ENCODE measurements at regions not wholly inside any gene's neighbourhood (a gene's known extent, or its start where the extent isn't known, plus 50 kb on each side); places are given as distances from the start of the nearest gene placed in this dataset.

DNA sequence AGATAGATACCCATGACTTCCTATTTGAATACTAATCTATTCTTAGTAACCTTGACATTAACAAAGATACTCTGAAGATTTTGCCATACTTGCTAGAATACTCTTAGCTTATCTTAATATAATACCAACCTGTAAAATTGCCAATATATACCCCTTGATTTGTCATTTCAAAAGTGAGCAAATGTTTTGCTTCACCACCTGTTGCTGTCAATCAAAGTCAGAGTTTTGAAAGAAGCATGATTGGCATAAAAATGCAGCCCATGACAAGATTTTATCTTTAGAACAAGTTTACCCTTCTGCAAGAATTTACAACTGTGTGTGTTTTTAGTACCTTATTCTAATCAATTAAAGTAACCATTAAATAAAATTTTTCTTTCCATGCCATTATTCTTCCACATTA lies 236.2 kb downstream of the TBX18 start:
- no peak for FAIRE-seq
- DNase-seq (ENCODE audit: extremely low spot score, insufficient read length, low read depth), result no peak

- DNase-seq (ENCODE audit: extremely low spot score, insufficient read length, low read depth) (no peak), FAIRE-seq (no peak)
Observed at GRCh38 chr6:84526631-84527030, 237.8 kb downstream of the TBX18 start.

- FAIRE-seq, result no peak
- DNase-seq (ENCODE audit: extremely low spot score, insufficient read length, low read depth), result no peak
Observed at GRCh38 chr6:84525907-84526306, 238.5 kb downstream of the TBX18 start.

DNA sequence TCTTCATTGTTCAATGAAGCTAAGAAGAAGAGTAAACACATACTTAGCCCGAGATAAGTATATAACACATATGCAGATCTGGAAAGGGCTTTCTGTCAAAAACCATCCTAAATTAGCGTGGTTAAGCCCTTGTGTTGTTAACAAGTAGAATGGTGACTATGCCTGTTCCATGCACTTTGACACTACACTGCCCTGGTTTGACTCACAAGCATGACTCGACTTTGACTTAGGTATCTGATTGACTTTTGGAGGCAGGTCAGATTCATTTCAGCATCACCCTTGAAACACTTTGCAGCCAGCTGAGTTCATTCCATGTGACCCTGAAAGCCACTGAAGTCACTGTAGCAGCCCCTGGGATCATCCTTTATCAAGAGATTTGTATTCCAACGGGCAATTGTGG lies 239.8 kb downstream of the TBX18 start:
- DNase-seq (ENCODE audit: extremely low spot score, insufficient read length, low read depth) (no peak), FAIRE-seq (no peak)

DNA sequence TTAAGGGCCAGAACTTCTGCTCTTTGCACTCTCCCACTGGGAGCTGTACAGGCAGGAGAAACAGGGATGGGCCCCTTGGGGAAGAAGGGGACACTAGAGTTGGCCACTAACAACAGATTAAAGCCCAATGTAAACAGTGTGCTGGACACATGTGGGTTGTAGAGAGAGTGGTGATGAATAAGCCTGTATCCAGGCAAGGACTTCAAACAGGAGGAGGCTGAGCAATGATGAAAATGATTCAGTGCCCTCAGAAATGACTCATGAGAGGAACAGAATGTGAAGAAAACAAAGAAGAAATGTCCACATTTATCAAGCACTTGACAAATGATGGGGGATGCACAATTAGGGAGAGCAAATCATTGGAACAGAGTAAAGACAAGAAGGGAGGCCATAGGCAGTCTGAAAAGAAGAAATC lies 242.3 kb downstream of the TBX18 start:
- FAIRE-seq, result no peak
- no peak for DNase-seq (ENCODE audit: extremely low spot score, insufficient read length, low read depth)

- FAIRE-seq (no peak), DNase-seq (ENCODE audit: extremely low spot score, insufficient read length, low read depth) (no peak)
Observed at GRCh38 chr6:84521511-84521910, 242.9 kb downstream of the TBX18 start.

DNA sequence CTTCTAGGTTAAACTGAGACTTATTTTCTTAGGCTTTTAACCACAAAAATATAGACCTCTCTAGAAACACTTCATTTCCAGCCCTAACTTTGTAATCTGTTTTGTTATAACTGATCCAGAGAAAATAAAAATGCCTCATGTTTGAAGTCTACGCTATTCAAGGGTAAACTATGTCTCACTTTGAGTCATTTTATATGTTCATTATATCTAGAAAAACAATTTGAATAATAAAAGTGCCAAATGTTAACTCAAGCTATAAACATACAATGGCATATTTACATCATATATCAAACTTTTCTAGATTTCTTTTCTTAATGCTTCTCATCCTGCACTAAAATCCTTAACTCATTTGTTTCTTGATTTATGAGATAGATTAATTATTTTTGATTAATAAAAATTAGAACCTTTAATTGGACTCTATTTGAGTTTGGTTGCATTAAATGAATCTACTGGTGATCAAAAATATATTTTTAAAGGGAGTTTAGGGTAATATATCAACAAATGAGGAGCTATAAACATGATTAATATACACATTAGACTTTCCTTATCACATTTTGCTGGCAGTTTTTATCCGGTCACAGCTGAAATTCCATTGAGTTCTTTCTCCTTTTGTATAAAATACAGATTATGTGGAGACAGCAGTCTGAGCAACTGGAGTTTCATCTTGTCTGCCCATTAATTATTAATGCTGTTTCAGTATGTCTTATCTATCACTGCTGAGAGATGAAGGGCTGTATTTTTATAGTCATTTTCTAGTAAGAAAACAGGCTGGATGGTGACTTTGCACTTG lies 246.5 kb downstream of the TBX18 start:
- DNase-seq (ENCODE audit: extremely low spot score, insufficient read length, low read depth) (no peak), FAIRE-seq (no peak)

- DNase-seq (ENCODE audit: extremely low spot score, insufficient read length, low read depth) (no peak), FAIRE-seq (no peak)
Observed at GRCh38 chr6:84516154-84516553, 248.2 kb downstream of the TBX18 start.

DNA sequence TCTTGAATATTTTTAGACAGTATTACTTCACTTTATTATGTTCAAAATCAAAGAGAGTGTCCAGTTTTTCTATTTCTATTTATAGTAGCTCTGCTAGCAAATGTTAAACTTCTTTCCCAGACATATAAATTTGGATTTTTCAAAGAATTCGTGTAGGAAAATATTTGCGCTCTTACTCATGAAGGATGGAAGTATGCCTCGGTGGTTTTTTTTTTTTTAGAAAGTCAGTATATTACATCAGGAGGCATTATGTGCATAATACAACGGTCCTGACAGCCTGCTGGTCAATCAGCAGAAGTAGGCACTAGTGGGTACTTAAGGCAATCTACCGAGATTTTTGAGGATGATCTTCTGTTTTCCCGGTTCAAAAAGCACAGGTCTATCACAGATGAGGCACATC lies 249.3 kb downstream of the TBX18 start:
- FAIRE-seq, result no peak
- no peak for DNase-seq (ENCODE audit: extremely low spot score, insufficient read length, low read depth)

DNA sequence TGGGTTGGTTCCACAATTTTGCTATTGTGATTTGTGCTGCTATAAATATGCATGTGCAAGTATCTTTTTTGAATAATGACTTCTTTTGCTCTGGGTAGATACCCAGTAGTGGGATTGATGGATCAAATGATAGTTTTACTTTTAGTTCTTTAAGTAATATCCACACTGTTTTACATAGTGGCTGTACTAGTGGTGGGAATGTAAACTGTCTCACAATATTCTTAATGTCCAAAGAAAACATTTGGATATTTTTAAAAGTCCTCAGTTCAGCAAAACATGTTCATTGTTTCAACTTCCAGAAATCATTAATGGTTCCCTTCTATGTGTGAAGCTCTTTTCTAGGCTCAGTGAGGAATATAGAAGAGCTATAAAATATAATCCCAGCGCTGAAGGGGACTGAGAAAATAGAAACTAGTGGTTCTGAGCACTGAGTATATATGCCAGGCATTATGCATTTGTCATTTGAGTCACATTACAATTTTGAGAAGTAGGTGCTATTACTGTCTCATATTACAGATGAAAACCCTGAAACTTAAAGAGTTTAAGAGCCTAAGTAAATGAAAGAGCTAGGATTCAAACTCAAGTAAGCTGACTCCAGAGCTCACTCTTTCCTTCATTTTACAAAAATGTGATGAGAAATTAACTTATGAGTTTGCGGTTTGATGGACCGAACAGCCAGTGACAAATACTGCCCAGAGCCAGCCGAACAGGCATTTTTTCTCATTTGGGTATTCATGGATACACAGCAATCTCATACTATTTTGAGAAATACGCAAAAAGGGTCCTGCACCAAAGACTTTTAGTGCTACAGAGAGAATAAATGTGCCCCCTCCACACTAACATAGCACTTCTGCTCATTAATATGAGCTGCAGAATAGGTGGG lies 250.1 kb downstream of the TBX18 start:
- DNase-seq (ENCODE audit: extremely low spot score, insufficient read length, low read depth) (no peak), FAIRE-seq (no peak)

DNA sequence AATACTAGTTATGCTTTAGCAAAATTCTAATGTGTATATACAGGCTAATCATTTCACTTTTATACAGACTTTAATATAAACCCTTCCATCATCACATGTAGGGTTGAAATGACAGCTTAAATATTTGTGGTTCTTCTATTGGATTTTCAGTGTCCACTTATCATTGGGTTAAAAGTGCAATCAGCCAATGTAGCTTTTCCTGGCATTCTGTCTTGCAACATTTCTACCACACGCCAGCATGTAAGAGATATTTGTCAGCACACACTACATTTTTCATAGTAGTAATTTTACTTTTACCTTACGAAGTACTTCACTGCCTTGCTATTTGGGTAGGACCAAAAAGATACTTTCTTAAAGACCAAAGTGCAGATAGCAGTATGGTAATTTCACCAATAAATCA lies 252.0 kb downstream of the TBX18 start:
- no peak for FAIRE-seq

GRCh38 chr6:84511929-84512328 lies 252.5 kb downstream of the TBX18 start:
- no peak for FAIRE-seq

More for the DNA sequence above, 252.0 kb downstream of the TBX18 start:
- DNase-seq (ENCODE audit: extremely low spot score, insufficient read length, low read depth), result no peak

DNA sequence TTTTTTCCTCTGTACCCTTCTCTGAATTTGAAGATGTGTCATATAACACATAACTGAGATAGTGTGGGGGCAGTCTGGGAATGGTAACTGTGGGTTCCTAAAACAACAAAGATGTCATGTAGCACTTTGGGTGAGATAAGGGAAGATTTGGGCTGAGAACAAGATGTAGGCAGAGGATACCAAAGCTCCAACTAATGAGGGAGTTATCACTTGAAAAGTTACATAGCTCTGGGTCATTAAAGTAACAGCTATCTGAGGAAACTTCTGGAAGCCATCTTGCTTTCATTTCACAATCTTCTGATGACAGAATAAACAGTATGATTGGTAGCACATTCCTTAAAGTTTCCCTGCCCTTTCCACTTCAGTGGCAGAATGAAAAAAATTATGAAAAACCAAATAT lies 255.4 kb downstream of the TBX18 start:
- DNase-seq (ENCODE audit: extremely low spot score, insufficient read length, low read depth) (no peak), FAIRE-seq (no peak)

More at GRCh38 chr6:84511929-84512328, 252.5 kb downstream of the TBX18 start:
- no peak for DNase-seq (ENCODE audit: extremely low spot score, insufficient read length, low read depth)

DNA sequence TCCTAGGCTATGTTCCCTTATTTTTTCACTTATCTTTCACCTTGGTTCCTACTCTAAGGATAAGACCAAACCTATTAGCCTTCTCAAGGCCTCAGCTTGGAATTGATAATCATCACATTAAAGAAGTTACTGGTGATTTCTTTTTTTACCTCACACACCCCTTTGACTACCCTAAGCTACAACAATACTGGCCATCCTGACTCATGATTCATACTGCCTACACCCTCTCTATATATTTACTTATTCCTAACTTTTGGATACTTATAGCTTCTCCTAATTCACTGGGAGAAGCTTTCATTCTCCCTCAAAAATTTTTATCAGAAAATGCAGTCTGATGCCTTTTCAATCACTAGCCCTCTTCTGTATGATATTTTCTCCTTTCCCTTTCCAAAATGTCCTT lies 256.1 kb downstream of the TBX18 start:
- DNase-seq (ENCODE audit: extremely low spot score, insufficient read length, low read depth) (no peak), FAIRE-seq (no peak)

DNA sequence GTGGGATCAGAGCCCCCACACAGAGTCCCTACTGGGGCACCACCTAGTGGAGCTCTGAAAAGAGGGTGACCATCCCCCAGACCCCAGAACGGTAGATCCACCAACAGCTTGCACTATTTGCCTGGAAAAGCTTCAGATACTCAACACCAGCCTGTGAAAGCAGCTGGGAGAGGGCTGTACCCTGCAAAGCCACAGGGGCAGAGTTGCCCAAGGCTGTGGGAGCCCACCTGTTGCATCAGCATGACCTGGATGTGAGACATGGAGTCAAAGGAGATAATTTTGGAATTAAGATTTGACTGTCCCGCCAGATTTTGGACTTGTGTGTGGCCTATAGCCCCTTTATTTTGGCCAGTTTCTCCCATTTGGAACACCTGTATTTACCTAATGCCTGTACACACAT lies 260.4 kb downstream of the TBX18 start:
- DNase-seq (ENCODE audit: extremely low spot score, insufficient read length, low read depth) (no peak), FAIRE-seq (no peak)

GRCh38 chr6:84501315-84501714 lies 263.1 kb downstream of the TBX18 start:
- FAIRE-seq (no peak), DNase-seq (ENCODE audit: extremely low spot score, insufficient read length, low read depth) (no peak)

- no peak for FAIRE-seq
- DNase-seq (ENCODE audit: extremely low spot score, insufficient read length, low read depth), result no peak
Observed at GRCh38 chr6:84500726-84501125, 263.7 kb downstream of the TBX18 start.

DNA sequence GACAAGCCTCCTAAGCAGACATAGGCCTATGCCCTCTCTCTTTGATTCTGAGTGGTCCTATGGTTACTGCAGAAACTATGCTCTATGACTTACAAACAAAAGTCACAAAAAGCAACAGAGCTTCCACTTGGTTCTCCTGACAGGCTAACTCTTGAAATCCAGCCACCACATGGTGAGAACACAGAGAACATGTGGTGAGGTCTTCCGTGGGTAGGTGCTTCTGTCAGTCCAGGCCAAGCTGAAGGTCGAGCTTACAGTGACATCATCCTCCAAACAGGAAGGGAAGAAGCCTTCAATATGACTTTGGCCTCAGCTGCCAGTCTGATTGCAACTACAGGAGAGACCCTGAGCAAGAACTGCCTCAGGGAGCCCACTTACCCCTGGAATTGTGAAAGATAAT lies 265.5 kb downstream of the TBX18 start:
- DNase-seq (ENCODE audit: extremely low spot score, insufficient read length, low read depth) (no peak), FAIRE-seq (no peak)

DNA sequence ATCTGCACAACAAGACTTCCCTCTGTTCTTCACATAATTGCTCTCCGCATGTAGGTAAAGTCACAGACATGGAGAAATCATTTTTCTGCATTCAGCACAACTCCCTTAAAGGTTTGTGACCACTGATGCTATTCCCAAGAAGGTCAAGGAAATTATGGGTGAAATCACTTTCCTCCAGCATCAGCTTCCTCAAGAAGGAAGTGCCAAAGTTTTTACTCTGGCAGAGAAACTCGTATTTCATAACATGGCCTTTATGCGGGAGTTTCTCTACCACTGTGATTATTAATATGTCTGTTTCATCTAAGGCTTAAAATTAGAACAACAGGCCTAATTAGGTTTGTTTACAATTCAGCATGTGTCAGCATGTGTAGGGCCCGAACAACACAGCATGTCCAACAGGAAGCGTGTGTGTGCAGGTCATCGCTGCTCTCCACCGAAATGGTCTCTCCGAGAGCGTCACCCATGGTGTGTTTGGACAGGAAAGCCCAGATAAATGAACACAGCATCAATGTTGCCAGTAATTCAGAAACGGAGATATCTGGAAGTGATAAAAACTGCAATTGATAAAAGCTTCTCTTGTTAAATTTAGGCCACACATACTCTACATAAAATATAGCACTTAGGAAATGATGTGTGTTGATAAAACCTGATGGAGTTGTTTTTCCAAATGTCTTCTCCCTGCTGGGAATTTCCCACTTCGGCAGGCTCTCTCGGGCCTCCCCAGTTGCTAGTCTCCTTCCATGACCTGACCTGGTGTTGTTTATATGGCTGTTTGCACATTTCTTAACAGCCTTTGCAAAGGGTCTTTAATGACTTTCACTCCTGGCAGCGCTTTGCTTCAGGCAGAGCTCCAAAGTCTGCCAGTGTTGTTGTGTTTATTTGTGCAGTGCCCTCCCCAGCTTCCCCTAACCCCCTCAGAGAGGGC lies 265.1 kb upstream of the CEP162 start:
- FAIRE-seq, result no peak

GRCh38 chr6:84489598-84489997 lies 262.2 kb upstream of the CEP162 start:
- DNase-seq (ENCODE audit: extremely low spot score, insufficient read length, low read depth) (no peak), FAIRE-seq (no peak)

More for the DNA sequence above, 265.1 kb upstream of the CEP162 start:
- DNase-seq (ENCODE audit: extremely low spot score, insufficient read length, low read depth), result no peak
